ENCODE measurements at regions not wholly inside any gene's neighbourhood (a gene's known extent, or its start where the extent isn't known, plus 50 kb on each side); places are given as distances from the start of the nearest gene placed in this dataset.

GRCh38 chr21:35525443-35525842 lies 476.3 kb upstream of the RUNX1 start:
- no peak for TF ChIP-seq CTCF (IDR thresholded peaks at IDR 0.05)
- TF ChIP-seq POLR2A (IDR thresholded peaks at IDR 0.05): no peak

All from heart left ventricle (tissue), 13 donors.